ENCODE measurements at regions not wholly inside any gene's neighbourhood (a gene's known extent, or its start where the extent isn't known, plus 50 kb on each side); places are given as distances from the start of the nearest gene placed in this dataset.

- Mint-ChIP-seq H3K27me3 (ENCODE audit: insufficient read depth) (no peaks in the 10 kb centered on the region; the same call in 1 of the 2 replicates), H3K4me3 (no peak overlapping the region), H3K27ac (no peak overlapping the region), H3K9me3 (peaks cover 25% of the 10 kb centered on the region), H3K4me1 (ENCODE audit: low read depth) (no peaks in the 10 kb centered on the region), H3K36me3 (ENCODE audit: low read depth) (no peaks in the 10 kb centered on the region)
- TF ChIP-seq, protein P1, sequence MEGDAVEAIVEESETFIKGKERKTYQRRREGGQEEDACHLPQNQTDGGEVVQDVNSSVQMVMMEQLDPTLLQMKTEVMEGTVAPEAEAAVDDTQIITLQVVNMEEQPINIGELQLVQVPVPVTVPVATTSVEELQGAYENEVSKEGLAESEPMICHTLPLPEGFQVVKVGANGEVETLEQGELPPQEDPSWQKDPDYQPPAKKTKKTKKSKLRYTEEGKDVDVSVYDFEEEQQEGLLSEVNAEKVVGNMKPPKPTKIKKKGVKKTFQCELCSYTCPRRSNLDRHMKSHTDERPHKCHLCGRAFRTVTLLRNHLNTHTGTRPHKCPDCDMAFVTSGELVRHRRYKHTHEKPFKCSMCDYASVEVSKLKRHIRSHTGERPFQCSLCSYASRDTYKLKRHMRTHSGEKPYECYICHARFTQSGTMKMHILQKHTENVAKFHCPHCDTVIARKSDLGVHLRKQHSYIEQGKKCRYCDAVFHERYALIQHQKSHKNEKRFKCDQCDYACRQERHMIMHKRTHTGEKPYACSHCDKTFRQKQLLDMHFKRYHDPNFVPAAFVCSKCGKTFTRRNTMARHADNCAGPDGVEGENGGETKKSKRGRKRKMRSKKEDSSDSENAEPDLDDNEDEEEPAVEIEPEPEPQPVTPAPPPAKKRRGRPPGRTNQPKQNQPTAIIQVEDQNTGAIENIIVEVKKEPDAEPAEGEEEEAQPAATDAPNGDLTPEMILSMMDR (IDR thresholded peaks at IDR 0.05): no peak
- DNase-seq: no peak
These were observed 95.8 kb upstream of the WNT7A start for GRCh38 chr3:13975686-13976085.

GRCh38 chr3:13972679-13973379 lies 93.0 kb upstream of the WNT7A start:
- Mint-ChIP-seq H3K4me3 (no peak overlapping the region), H3K4me1 (ENCODE audit: low read depth) (no peaks in the 10 kb centered on the region), H3K9me3 (peaks cover 25% of the 10 kb centered on the region), H3K27me3 (ENCODE audit: insufficient read depth) (peaks cover 2% of the 10 kb centered on the region), H3K36me3 (ENCODE audit: low read depth) (no peaks in the 10 kb centered on the region), H3K27ac (no peak overlapping the region)
- no peak for DNase-seq
- TF ChIP-seq, protein P1 (IDR thresholded peaks at IDR 0.05): no peak

- Mint-ChIP-seq H3K27me3 (ENCODE audit: insufficient read depth) (peaks cover 4% of the 10 kb centered on the region), H3K36me3 (ENCODE audit: low read depth) (no peaks in the 10 kb centered on the region), H3K27ac (no peak overlapping the region), H3K4me1 (ENCODE audit: low read depth) (no peaks in the 10 kb centered on the region), H3K9me3 (peaks cover 15% of the 10 kb centered on the region; the same call in 1 of the 2 replicates), H3K4me3 (no peak overlapping the region)
- no peak for DNase-seq
- TF ChIP-seq, protein P1 (IDR thresholded peaks at IDR 0.05): no peak
These were observed 86.4 kb upstream of the WNT7A start for GRCh38 chr3:13966302-13966701.

- TF ChIP-seq, protein P1 (IDR thresholded peaks at IDR 0.05): no peak
- no peak for DNase-seq
- H3K4me3 Mint-ChIP-seq: no peak overlapping the region
- H3K27me3 Mint-ChIP-seq (ENCODE audit: insufficient read depth): peaks cover 2% of the 10 kb centered on the region
- H3K4me1 Mint-ChIP-seq (ENCODE audit: low read depth): no peaks in the 10 kb centered on the region
- peaks cover 12% of the 10 kb centered on the region; the same call in 1 of the 2 replicates for H3K9me3 Mint-ChIP-seq
- H3K27ac Mint-ChIP-seq: no peak overlapping the region
- no peaks in the 10 kb centered on the region for H3K36me3 Mint-ChIP-seq (ENCODE audit: low read depth)
These were observed 83.4 kb upstream of the WNT7A start for GRCh38 chr3:13963137-13963886.

DNA sequence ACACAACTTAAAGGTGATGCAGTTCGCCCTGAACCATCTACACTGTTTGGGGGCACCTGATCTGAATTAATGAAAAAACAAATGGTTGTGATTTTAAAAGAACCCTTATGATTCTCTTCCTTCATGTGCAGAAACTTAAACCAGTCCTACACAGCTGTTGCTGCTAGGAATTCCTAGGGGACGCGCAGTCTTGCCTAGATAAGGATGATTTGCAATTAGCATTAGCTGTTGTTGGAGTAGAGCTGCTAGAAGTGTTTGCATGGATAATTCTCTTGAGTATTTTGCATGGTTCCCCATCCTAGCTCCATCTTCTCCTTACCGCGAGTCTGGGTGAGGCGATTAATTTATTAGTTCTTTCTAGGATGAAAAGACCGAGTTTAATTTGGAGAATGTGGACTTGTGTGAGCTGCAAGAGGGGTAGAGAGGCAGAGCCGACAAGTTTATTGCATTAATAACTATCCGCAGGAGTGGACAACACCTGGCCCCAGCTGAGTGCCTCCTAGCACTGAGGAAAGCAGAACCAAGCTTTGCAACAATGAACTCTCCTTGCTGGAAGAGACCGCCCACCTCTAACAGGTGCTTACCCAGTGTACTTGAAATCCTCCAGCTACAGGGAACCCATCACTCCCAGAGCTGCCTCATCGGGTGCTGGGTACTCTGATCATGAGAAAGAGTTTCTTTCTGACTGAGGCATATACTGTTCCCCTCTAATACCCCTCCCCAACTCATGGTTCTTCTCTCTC lies 75.0 kb upstream of the WNT7A start:
- Mint-ChIP-seq H3K4me3 (no peak overlapping the region), H3K36me3 (ENCODE audit: low read depth) (no peaks in the 10 kb centered on the region), H3K27ac (no peak overlapping the region), H3K27me3 (ENCODE audit: insufficient read depth) (no peaks in the 10 kb centered on the region; the same call in 1 of the 2 replicates), H3K9me3 (peaks cover 10% of the 10 kb centered on the region), H3K4me1 (ENCODE audit: low read depth) (no peaks in the 10 kb centered on the region)
- TF ChIP-seq, protein P1 (IDR thresholded peaks at IDR 0.05): no peak
- no peak for DNase-seq
